ENCODE measurements at regions not wholly inside any gene's neighbourhood (a gene's known extent, or its start where the extent isn't known, plus 50 kb on each side); places are given as distances from the start of the nearest gene placed in this dataset.

DNA sequence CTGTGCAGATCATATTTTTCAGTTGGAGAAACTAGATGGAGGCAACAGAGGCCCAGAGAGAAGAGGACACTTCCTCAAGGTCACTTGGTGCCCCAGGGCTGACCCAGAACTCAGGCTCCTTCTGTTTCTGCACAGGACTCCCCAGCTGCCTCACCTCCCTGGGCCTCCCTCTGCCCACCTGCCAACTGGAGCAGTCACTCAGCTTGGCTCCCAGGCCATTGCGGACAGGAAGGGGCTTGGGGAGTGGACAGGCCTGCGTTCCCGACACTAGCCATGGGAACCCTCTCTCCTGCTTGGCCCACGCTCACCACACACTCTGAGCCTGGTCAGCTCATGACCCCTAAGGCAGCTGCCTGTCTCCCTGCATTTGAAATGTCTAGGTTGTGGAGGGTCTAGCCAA, 78.1 kb upstream of the BRD7 start:
- TF ChIP-seq POLR2A (IDR thresholded peaks at IDR 0.05) (no peak), POLR2AphosphoS5 (IDR thresholded peaks at IDR 0.05) (no peak)
- TF ChIP-seq, protein P1, sequence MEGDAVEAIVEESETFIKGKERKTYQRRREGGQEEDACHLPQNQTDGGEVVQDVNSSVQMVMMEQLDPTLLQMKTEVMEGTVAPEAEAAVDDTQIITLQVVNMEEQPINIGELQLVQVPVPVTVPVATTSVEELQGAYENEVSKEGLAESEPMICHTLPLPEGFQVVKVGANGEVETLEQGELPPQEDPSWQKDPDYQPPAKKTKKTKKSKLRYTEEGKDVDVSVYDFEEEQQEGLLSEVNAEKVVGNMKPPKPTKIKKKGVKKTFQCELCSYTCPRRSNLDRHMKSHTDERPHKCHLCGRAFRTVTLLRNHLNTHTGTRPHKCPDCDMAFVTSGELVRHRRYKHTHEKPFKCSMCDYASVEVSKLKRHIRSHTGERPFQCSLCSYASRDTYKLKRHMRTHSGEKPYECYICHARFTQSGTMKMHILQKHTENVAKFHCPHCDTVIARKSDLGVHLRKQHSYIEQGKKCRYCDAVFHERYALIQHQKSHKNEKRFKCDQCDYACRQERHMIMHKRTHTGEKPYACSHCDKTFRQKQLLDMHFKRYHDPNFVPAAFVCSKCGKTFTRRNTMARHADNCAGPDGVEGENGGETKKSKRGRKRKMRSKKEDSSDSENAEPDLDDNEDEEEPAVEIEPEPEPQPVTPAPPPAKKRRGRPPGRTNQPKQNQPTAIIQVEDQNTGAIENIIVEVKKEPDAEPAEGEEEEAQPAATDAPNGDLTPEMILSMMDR (IDR thresholded peaks at IDR 0.05) = no peak
- no peaks in the 10 kb centered on the region for H3K4me1 ChIP-seq (replicated peaks)
- no peak overlapping the region for H3K27ac ChIP-seq
- H3K27me3 ChIP-seq (replicated peaks; ENCODE audit: insufficient read depth) = no peaks in the 10 kb centered on the region
- H3K4me3 ChIP-seq = no peak overlapping the region
- intact Hi-C loops (cut with DNase I) = no loop called here
- DNase-seq (ENCODE audit: low spot score) = no peak
- 96% methylated on average over 4 of the region's 4 CpGs for WGBS
- H3K9me3 ChIP-seq = no peaks in the 10 kb centered on the region
- no peaks in the 10 kb centered on the region for H3K36me3 ChIP-seq

DNA sequence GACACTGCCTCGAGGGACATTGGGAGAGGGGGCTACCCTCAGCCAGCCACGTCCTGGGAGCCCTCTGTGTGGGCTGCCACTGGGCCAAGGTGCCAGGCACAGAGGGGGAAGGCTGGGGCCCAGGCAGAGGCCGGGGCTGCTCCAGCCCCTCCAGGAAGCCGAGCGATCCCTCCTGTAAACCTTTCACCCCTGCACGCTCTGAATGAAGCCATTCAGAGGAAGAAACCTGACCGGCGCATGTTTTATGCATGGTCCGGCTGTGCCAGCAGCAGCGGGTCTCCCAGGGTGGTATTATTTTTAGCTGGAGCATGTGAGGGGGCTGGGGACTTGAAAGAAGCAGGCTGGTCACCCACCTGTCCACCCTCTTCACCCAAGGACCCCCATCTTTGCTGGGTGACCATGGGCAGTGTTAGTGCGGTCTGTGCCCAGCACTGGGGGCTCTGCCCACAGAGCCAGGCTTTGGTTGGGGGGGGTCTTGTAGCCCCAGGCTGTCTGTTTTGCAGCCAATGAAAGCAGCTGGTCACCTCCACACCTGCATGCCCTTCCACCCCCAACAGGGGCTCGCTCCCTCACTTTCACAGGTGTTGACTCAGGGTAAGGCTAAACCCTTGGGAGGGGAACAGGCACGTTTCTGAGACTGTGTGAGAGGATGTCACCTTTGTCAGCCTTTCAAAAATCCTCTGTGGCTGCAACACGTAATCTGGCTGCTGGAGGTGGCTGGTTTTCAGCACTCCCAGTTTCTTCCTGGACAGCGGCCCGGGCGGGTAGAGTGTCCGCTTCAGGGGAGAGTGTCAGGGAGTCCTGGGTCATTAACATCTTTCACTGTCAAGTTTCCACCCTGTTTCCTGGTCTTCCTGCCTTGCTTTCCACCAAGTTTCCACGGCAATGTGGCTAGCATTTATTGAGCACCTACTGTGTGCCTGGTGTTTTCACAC, 77.1 kb upstream of the BRD7 start:
- Histone ChIP-seq H3K27ac (no peak overlapping the region), H3K4me1 (replicated peaks) (no peaks in the 10 kb centered on the region), H3K27me3 (replicated peaks; ENCODE audit: insufficient read depth) (no peaks in the 10 kb centered on the region), H3K36me3 (no peaks in the 10 kb centered on the region), H3K4me3 (no peak overlapping the region), H3K9me3 (no peaks in the 10 kb centered on the region)
- no peak for DNase-seq (ENCODE audit: low spot score)
- intact Hi-C loops (cut with DNase I) = no loop called here
- TF ChIP-seq POLR2A (IDR thresholded peaks at IDR 0.05) (no peak), POLR2AphosphoS5 (IDR thresholded peaks at IDR 0.05) (no peak)
- TF ChIP-seq, protein P1 (IDR thresholded peaks at IDR 0.05) = no peak
- 54% methylated on average over 18 of the region's 19 CpGs for WGBS

DNA sequence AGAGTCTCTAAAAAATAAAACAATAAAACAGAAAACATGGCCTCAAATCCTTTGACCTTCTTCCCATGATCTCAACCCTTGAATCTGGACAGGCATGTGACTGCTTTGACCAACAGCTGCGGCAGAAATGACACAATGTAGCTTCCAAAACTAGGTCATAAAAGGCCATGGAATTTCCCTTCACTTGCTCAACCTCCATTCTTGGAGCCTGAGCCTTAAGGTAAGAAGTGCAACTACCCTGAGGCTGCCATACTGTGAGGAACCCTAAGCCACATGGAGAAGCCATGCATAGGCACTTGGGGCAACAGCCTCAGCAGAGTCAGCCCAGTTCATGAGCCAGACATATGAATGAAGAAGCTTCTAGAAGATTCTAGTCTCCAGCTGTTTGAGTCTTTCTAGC, 75.7 kb upstream of the BRD7 start:
- Histone ChIP-seq H3K27me3 (replicated peaks; ENCODE audit: insufficient read depth) (no peaks in the 10 kb centered on the region), H3K9me3 (no peaks in the 10 kb centered on the region), H3K4me1 (replicated peaks) (no peaks in the 10 kb centered on the region), H3K27ac (no peak overlapping the region), H3K36me3 (no peaks in the 10 kb centered on the region), H3K4me3 (no peak overlapping the region)
- DNase-seq (ENCODE audit: low spot score) = no peak
- WGBS = 78% methylated on average over 1 of the region's 1 CpG
- TF ChIP-seq, protein P1 (IDR thresholded peaks at IDR 0.05) = no peak
- TF ChIP-seq POLR2AphosphoS5 (IDR thresholded peaks at IDR 0.05) (no peak), POLR2A (IDR thresholded peaks at IDR 0.05) (no peak)
- intact Hi-C loops (cut with DNase I) = no loop called here

DNA sequence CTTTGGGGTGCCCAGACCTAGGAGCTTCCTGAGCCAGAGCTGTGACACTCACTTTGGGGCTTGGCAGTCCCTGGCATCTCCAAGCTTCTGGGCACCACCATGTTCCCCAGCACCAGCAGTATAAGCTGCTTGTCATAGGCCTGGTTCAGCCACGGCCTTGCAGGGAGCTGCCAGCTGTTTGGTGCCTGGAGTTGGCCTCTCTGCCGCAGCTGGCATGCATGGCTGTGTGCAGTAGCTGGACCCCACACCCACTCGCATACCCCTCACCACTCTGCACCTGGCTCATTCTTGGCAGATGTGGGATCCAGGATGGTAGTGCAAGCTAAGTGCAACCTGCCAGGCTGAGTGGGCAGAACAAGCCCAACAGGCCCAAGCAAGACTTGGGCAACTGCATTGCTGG, 73.4 kb upstream of the BRD7 start:
- TF ChIP-seq POLR2A (IDR thresholded peaks at IDR 0.05) (no peak), POLR2AphosphoS5 (IDR thresholded peaks at IDR 0.05) (no peak)
- TF ChIP-seq, protein P1 (IDR thresholded peaks at IDR 0.05) = no peak
- Histone ChIP-seq H3K27me3 (replicated peaks; ENCODE audit: insufficient read depth) (no peaks in the 10 kb centered on the region), H3K4me1 (replicated peaks) (no peaks in the 10 kb centered on the region), H3K27ac (no peak overlapping the region), H3K4me3 (no peak overlapping the region), H3K9me3 (no peaks in the 10 kb centered on the region), H3K36me3 (no peaks in the 10 kb centered on the region)
- DNase-seq (ENCODE audit: low spot score) = no peak
- WGBS = 88% methylated on average over 3 of the region's 3 CpGs
- intact Hi-C loops (cut with DNase I) = no loop called here
